ENCODE measurements at regions not wholly inside any gene's neighbourhood (a gene's known extent, or its start where the extent isn't known, plus 50 kb on each side); places are given as distances from the start of the nearest gene placed in this dataset.

GRCh38 chr13:74335370-74335769 is 201.2 kb upstream of the KLF12 start:
- no peaks in the 10 kb centered on the region for H3K36me3 ChIP-seq
- H3K4me3 ChIP-seq (ENCODE audit: low read depth in 1 of 2, low read length in 1 of 2): no peak overlapping the region
- H3K27me3 ChIP-seq: no peaks in the 10 kb centered on the region
- H3K9me3 ChIP-seq: no peaks in the 10 kb centered on the region
- TF ChIP-seq, protein P1, sequence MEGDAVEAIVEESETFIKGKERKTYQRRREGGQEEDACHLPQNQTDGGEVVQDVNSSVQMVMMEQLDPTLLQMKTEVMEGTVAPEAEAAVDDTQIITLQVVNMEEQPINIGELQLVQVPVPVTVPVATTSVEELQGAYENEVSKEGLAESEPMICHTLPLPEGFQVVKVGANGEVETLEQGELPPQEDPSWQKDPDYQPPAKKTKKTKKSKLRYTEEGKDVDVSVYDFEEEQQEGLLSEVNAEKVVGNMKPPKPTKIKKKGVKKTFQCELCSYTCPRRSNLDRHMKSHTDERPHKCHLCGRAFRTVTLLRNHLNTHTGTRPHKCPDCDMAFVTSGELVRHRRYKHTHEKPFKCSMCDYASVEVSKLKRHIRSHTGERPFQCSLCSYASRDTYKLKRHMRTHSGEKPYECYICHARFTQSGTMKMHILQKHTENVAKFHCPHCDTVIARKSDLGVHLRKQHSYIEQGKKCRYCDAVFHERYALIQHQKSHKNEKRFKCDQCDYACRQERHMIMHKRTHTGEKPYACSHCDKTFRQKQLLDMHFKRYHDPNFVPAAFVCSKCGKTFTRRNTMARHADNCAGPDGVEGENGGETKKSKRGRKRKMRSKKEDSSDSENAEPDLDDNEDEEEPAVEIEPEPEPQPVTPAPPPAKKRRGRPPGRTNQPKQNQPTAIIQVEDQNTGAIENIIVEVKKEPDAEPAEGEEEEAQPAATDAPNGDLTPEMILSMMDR (IDR thresholded peaks at IDR 0.05): no peak
- no peak overlapping the region for H3K27ac ChIP-seq
- no peaks in the 10 kb centered on the region for H3K4me1 ChIP-seq (ENCODE audit: control insufficient read depth in 1 of 2, insufficient read depth in 1 of 2, low read depth in 1 of 2, low read length in 1 of 2)

GRCh38 chr13:74329962-74330361 is 195.8 kb upstream of the KLF12 start:
- H3K36me3 ChIP-seq: no peaks in the 10 kb centered on the region
- no peaks in the 10 kb centered on the region for H3K4me1 ChIP-seq (ENCODE audit: control insufficient read depth in 1 of 2, insufficient read depth in 1 of 2, low read depth in 1 of 2, low read length in 1 of 2)
- no peaks in the 10 kb centered on the region for H3K9me3 ChIP-seq
- TF ChIP-seq, protein P1 (IDR thresholded peaks at IDR 0.05): no peak
- H3K27me3 ChIP-seq: no peaks in the 10 kb centered on the region
- no peak overlapping the region for H3K27ac ChIP-seq
- H3K4me3 ChIP-seq (ENCODE audit: low read depth in 1 of 2, low read length in 1 of 2): no peak overlapping the region

DNA sequence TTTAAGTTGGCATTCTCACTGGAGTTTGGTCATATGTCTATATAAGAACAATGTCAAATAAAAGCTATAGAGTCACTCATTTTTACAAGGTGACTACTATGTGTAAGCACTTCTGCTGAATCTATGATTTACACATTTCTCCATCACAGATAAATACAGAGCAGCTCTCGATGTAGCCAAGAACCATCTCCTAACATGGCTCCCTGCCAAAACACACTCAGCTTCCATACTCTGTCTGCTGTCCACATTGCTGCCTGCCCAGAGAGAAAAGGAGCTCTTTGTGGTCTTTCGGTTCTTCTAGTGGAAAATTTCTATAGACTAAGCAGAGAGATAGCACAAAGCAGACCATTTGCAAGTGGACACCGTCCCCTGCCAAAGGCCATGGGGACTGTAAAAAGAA is 190.9 kb upstream of the KLF12 start:
- H3K36me3 ChIP-seq: no peaks in the 10 kb centered on the region
- no peaks in the 10 kb centered on the region for H3K27me3 ChIP-seq
- no peaks in the 10 kb centered on the region for H3K9me3 ChIP-seq
- H3K27ac ChIP-seq: no peak overlapping the region
- no peaks in the 10 kb centered on the region for H3K4me1 ChIP-seq (ENCODE audit: control insufficient read depth in 1 of 2, insufficient read depth in 1 of 2, low read depth in 1 of 2, low read length in 1 of 2)
- TF ChIP-seq, protein P1 (IDR thresholded peaks at IDR 0.05): no peak
- no peak overlapping the region for H3K4me3 ChIP-seq (ENCODE audit: low read depth in 1 of 2, low read length in 1 of 2)

GRCh38 chr13:74324338-74324737 is 190.1 kb upstream of the KLF12 start:
- H3K9me3 ChIP-seq: no peaks in the 10 kb centered on the region
- no peaks in the 10 kb centered on the region for H3K27me3 ChIP-seq
- TF ChIP-seq, protein P1 (IDR thresholded peaks at IDR 0.05): no peak
- H3K27ac ChIP-seq: no peak overlapping the region
- H3K4me1 ChIP-seq (ENCODE audit: control insufficient read depth in 1 of 2, insufficient read depth in 1 of 2, low read depth in 1 of 2, low read length in 1 of 2): no peaks in the 10 kb centered on the region
- no peak overlapping the region for H3K4me3 ChIP-seq (ENCODE audit: low read depth in 1 of 2, low read length in 1 of 2)
- H3K36me3 ChIP-seq: no peaks in the 10 kb centered on the region

DNA sequence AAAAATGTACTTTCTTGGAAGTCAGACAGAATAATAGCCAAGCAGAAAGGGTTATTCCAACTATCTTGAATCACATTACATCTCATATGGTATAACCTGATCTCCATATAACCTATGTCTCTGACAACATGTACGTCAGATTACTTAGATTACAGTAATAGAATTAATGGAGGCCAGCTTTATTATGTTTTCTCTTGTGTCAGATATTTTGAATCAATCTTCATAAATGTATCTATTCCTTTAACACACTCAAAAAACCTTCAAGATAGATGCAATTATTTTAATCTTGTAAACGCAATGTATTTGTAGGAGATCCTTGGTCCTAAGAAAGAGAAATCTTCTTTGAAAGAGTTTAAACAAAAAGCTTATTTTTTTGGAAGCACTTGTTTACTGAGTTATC is 188.4 kb upstream of the KLF12 start:
- H3K4me3 ChIP-seq (ENCODE audit: low read depth in 1 of 2, low read length in 1 of 2): no peak overlapping the region
- no peaks in the 10 kb centered on the region for H3K36me3 ChIP-seq
- H3K27me3 ChIP-seq: no peaks in the 10 kb centered on the region
- H3K27ac ChIP-seq: no peak overlapping the region
- H3K4me1 ChIP-seq (ENCODE audit: control insufficient read depth in 1 of 2, insufficient read depth in 1 of 2, low read depth in 1 of 2, low read length in 1 of 2): no peaks in the 10 kb centered on the region
- no peaks in the 10 kb centered on the region for H3K9me3 ChIP-seq
- TF ChIP-seq, protein P1 (IDR thresholded peaks at IDR 0.05): no peak

- TF ChIP-seq, protein P1 (IDR thresholded peaks at IDR 0.05): no peak
- Histone ChIP-seq H3K4me3 (ENCODE audit: low read depth in 1 of 2, low read length in 1 of 2) (no peak overlapping the region), H3K36me3 (no peaks in the 10 kb centered on the region), H3K4me1 (ENCODE audit: control insufficient read depth in 1 of 2, insufficient read depth in 1 of 2, low read depth in 1 of 2, low read length in 1 of 2) (no peaks in the 10 kb centered on the region), H3K27me3 (no peaks in the 10 kb centered on the region), H3K9me3 (no peaks in the 10 kb centered on the region), H3K27ac (no peak overlapping the region)
Observed at GRCh38 chr13:74320282-74320681, 186.1 kb upstream of the KLF12 start.
